Thymus (tissue), 11 donors: ENCODE measurements at regions not wholly inside any gene's neighbourhood (a gene's known extent, or its start where the extent isn't known, plus 50 kb on each side); places are given as distances from the start of the nearest gene placed in this dataset.

Experiments
- DNase-seq, 9 donors: peaks; one replicate each; pipeline ENCODE4 v3.0.0-alpha.2; 2013; ENCODE audit warnings: low spot score in 9 of 9, low read depth in 6 of 9, missing footprints in 1 of 9
- H3K27ac ChIP-seq, 2 donors: one replicate each; pipeline ENCODE4 v1.5.1; 2013; ENCODE audit warnings: control low read depth in 1 of 2, low read depth in 1 of 2, low read length in 1 of 2, mild to moderate bottlenecking in 1 of 2, moderate library complexity in 1 of 2
- H3K27me3 ChIP-seq, 2 donors: one replicate each; pipeline ENCODE4 v1.5.1; 2013; ENCODE audit warnings: low read length in 1 of 2; ENCODE audit not compliant: control insufficient read depth in 2 of 2, insufficient read depth in 1 of 2
- H3K36me3 ChIP-seq, 2 donors: one replicate each; pipeline ENCODE4 v1.5.1; 2013; ENCODE audit warnings: low read length in 1 of 2, mild to moderate bottlenecking in 1 of 2, moderate library complexity in 1 of 2; ENCODE audit not compliant: control insufficient read depth in 2 of 2, insufficient read depth in 2 of 2
- H3K4me1 ChIP-seq, 2 donors: one replicate each; pipeline ENCODE4 v1.5.1; 2013; ENCODE audit warnings: low read length in 2 of 2; ENCODE audit not compliant: control insufficient read depth in 2 of 2, insufficient read depth in 2 of 2
- H3K4me3 ChIP-seq, 2 donors: one replicate each; pipeline ENCODE4 v1.5.1; 2013; ENCODE audit warnings: low read length in 2 of 2, control low read depth in 1 of 2, mild to moderate bottlenecking in 1 of 2
- H3K9me3 ChIP-seq, 2 donors: one replicate each; pipeline ENCODE4 v1.5.1; 2013; ENCODE audit warnings: low read length in 1 of 2, mild to moderate bottlenecking in 1 of 2; ENCODE audit not compliant: control insufficient read depth in 2 of 2, insufficient read depth in 1 of 2
- WGBS: extraction: QIAGEN DNeasy Blood & Tissue Kit; methylation state at CpG from one replicate; pipeline ENCODE4 v1.1.7; 2013; 5-methylcytosine and 5-hydroxymethylcytosine counted together
- donor health status: healthy.

GRCh38 chr11:33411751-33412150, 154.6 kb downstream of the HIPK3 start:
- no peaks in the 10 kb centered on the region for H3K36me3 ChIP-seq
- WGBS, result 93% methylated on average over 4 of the region's 4 CpGs
- H3K27ac ChIP-seq, result no peak overlapping the region
- no peaks in the 10 kb centered on the region for H3K27me3 ChIP-seq
- H3K9me3 ChIP-seq, result no peaks in the 10 kb centered on the region
- no peak overlapping the region for H3K4me3 ChIP-seq
- no peaks in the 10 kb centered on the region for H3K4me1 ChIP-seq
- DNase-seq, result no peak

- Histone ChIP-seq H3K27me3 (no peaks in the 10 kb centered on the region), H3K9me3 (no peaks in the 10 kb centered on the region), H3K36me3 (no peaks in the 10 kb centered on the region), H3K27ac (no peak overlapping the region), H3K4me3 (no peak overlapping the region), H3K4me1 (no peaks in the 10 kb centered on the region)
- no peak for DNase-seq
- WGBS, result 63% methylated on average over 4 of the region's 4 CpGs
These were observed 153.0 kb downstream of the HIPK3 start for GRCh38 chr11:33410086-33410765.
